ENCODE measurements at regions not wholly inside any gene's neighbourhood (a gene's known extent, or its start where the extent isn't known, plus 50 kb on each side); places are given as distances from the start of the nearest gene placed in this dataset.

- TF ChIP-seq, protein P1, sequence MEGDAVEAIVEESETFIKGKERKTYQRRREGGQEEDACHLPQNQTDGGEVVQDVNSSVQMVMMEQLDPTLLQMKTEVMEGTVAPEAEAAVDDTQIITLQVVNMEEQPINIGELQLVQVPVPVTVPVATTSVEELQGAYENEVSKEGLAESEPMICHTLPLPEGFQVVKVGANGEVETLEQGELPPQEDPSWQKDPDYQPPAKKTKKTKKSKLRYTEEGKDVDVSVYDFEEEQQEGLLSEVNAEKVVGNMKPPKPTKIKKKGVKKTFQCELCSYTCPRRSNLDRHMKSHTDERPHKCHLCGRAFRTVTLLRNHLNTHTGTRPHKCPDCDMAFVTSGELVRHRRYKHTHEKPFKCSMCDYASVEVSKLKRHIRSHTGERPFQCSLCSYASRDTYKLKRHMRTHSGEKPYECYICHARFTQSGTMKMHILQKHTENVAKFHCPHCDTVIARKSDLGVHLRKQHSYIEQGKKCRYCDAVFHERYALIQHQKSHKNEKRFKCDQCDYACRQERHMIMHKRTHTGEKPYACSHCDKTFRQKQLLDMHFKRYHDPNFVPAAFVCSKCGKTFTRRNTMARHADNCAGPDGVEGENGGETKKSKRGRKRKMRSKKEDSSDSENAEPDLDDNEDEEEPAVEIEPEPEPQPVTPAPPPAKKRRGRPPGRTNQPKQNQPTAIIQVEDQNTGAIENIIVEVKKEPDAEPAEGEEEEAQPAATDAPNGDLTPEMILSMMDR (IDR thresholded peaks at IDR 0.05), result no peak
- no peak for TF ChIP-seq POLR2A (IDR thresholded peaks at IDR 0.05)
Observed at GRCh38 chr7:36032361-36032818, 120.7 kb upstream of the EEPD1 start.

Data from heart left ventricle (tissue), 13 donors.